PFSK-1 (cell line): ENCODE measurements at regions not wholly inside any gene's neighbourhood (a gene's known extent, or its start where the extent isn't known, plus 50 kb on each side); places are given as distances from the start of the nearest gene placed in this dataset.

ENCODE experiments used
- FOXP2 ChIP-seq: optimal IDR thresholded peaks from 2 replicates; pipeline ENCODE3; 2011; ENCODE audit warnings: borderline replicate concordance, control low read depth, inconsistent platforms; ENCODE audit not compliant: insufficient read depth; ENCODE audit errors: extremely low read length, extremely low read depth
- POLR2AphosphoS5 ChIP-seq: IDR thresholded peaks from 2 replicates; pipeline ENCODE4 v1.6.1; 2012; ENCODE audit warnings: low read depth, mild to moderate bottlenecking, control low read depth, low read length, moderate library complexity
- REST ChIP-seq, 2 experiments: IDR thresholded peaks; 2 replicates each; pipeline versions ENCODE4 v1.6.1 to v1.8.0; 2011 to 2012; ENCODE audit warnings: low read depth in 2 of 2, low read length in 2 of 2, control low read depth in 1 of 2, inconsistent platforms in 1 of 2, mild to moderate bottlenecking in 1 of 2, moderate library complexity in 1 of 2; ENCODE audit not compliant: insufficient read depth in 1 of 2
- SIN3A ChIP-seq: IDR thresholded peaks from 2 replicates; pipeline ENCODE4 v1.6.1; 2012; ENCODE audit warnings: mild to moderate bottlenecking, low read length, moderate library complexity, borderline replicate concordance; ENCODE audit not compliant: insufficient read depth
- TAF1 ChIP-seq: IDR thresholded peaks from 2 replicates; pipeline ENCODE4 v1.6.1; 2012; ENCODE audit warnings: low read length, control low read depth, borderline replicate concordance; ENCODE audit not compliant: insufficient read depth

GRCh38 chr3:124558991-124559845 lies 171.0 kb upstream of the UMPS start:
- TF ChIP-seq POLR2AphosphoS5: no peak
- no peak for TF ChIP-seq TAF1
- TF ChIP-seq SIN3A: no peak

- TF ChIP-seq SIN3A (no peak), REST (IDR thresholded peaks at IDR 0.05; ENCODE audit: insufficient read depth in 1 of 2, low read depth in 2 of 2, low read length in 2 of 2) (no peak), FOXP2 (no peak)
Observed at GRCh38 chr3:124559846-124560574, 170.2 kb upstream of the UMPS start.

GRCh38 chr3:124560666-124561215 lies 169.5 kb upstream of the UMPS start:
- TF ChIP-seq FOXP2: no peak
- no peak for TF ChIP-seq SIN3A
- TF ChIP-seq POLR2AphosphoS5: no peak
- TF ChIP-seq TAF1: no peak
- no peak for TF ChIP-seq REST (IDR thresholded peaks at IDR 0.05; ENCODE audit: insufficient read depth in 1 of 2, low read depth in 2 of 2, low read length in 2 of 2)

GRCh38 chr3:124562769-124563168 lies 167.5 kb upstream of the UMPS start:
- no peak for TF ChIP-seq SIN3A
- no peak for TF ChIP-seq FOXP2
- no peak for TF ChIP-seq REST (IDR thresholded peaks at IDR 0.05; ENCODE audit: insufficient read depth in 1 of 2, low read depth in 2 of 2, low read length in 2 of 2)
- no peak for TF ChIP-seq TAF1
- no peak for TF ChIP-seq POLR2AphosphoS5

GRCh38 chr3:124563376-124563775 lies 166.9 kb upstream of the UMPS start:
- no peak for TF ChIP-seq REST (IDR thresholded peaks at IDR 0.05; ENCODE audit: insufficient read depth in 1 of 2, low read depth in 2 of 2, low read length in 2 of 2)
- TF ChIP-seq FOXP2: no peak
- no peak for TF ChIP-seq POLR2AphosphoS5
- no peak for TF ChIP-seq TAF1
- TF ChIP-seq SIN3A: no peak
